ENCODE measurements at regions not wholly inside any gene's neighbourhood (a gene's known extent, or its start where the extent isn't known, plus 50 kb on each side); places are given as distances from the start of the nearest gene placed in this dataset.

DNA sequence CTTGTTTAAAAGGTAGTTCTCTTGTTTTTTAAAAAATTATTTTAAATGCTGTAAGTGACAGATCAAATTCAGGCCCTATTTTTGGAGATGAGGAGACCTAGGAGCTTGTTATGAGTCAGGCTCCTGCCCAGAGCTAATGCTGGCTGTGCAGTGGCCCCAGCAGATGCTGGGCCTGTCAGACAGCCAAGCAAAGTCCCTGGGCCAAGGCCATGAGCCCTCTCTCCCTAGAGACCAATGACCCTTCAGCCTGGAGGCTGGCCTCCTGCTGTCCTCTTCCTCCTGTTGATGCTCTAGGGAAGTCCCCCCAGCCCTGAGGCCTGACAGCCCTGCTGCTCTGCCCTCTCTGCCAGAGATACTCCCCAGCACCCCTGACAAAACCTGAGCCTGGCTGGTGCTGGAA is 128.1 kb upstream of the CTTNBP2NL start:
- TF ChIP-seq SPI1 (IDR thresholded peaks at IDR 0.05; ENCODE audit: low read depth, low read length) (no peak), TAF1 (IDR thresholded peaks at IDR 0.05; ENCODE audit: low read depth, low read length) (no peak), POLR2A (IDR thresholded peaks at IDR 0.05; ENCODE audit: low read depth, low read length) (no peak)
